ENCODE measurements at regions not wholly inside any gene's neighbourhood (a gene's known extent, or its start where the extent isn't known, plus 50 kb on each side); places are given as distances from the start of the nearest gene placed in this dataset.

GRCh38 chr12:45598336-45598735 lies 131.2 kb upstream of the ARID2 start:
- H2AFZ ChIP-seq (ENCODE audit: low read length), result no peak overlapping the region
- DNase-seq (ENCODE audit: insufficient read length, low spot score, missing footprints), result no peak
- no peaks in the 10 kb centered on the region for H3K79me2 ChIP-seq (ENCODE audit: insufficient read depth, low read length)
- H3K27me3 ChIP-seq (ENCODE audit: insufficient read depth, low read length), result peaks cover 5% of the 10 kb centered on the region
- no peak overlapping the region for H3K27ac ChIP-seq (ENCODE audit: low read depth, low read length)
- no peaks in the 10 kb centered on the region for H3K4me1 ChIP-seq (ENCODE audit: insufficient read depth, low read length)
- H3K9me3 ChIP-seq (ENCODE audit: low read depth, low read length), result no peaks in the 10 kb centered on the region
- H4K20me1 ChIP-seq (ENCODE audit: insufficient read depth, low read length), result no peaks in the 10 kb centered on the region
- no peak overlapping the region for H3K4me3 ChIP-seq (ENCODE audit: insufficient read depth, low read length)
- no peak for TF ChIP-seq CTCF (IDR thresholded peaks at IDR 0.05; ENCODE audit: extremely low read depth, low read depth, low read length)
- H3K4me2 ChIP-seq (ENCODE audit: insufficient read depth, low read length), result no peak overlapping the region
- no peaks in the 10 kb centered on the region for H3K36me3 ChIP-seq (ENCODE audit: insufficient read depth, low read length)

GRCh38 chr12:45598761-45599160 lies 130.7 kb upstream of the ARID2 start:
- no peak for TF ChIP-seq CTCF (IDR thresholded peaks at IDR 0.05; ENCODE audit: extremely low read depth, low read depth, low read length)
- no peak for DNase-seq (ENCODE audit: insufficient read length, low spot score, missing footprints)
- H3K27ac ChIP-seq (ENCODE audit: low read depth, low read length), result no peak overlapping the region

GRCh38 chr12:45599196-45599595 lies 130.3 kb upstream of the ARID2 start:
- Histone ChIP-seq H3K79me2 (ENCODE audit: insufficient read depth, low read length) (no peaks in the 10 kb centered on the region), H3K36me3 (ENCODE audit: insufficient read depth, low read length) (no peaks in the 10 kb centered on the region), H3K4me1 (ENCODE audit: insufficient read depth, low read length) (no peaks in the 10 kb centered on the region), H3K27me3 (ENCODE audit: insufficient read depth, low read length) (peaks cover 5% of the 10 kb centered on the region), H3K9me3 (ENCODE audit: low read depth, low read length) (no peaks in the 10 kb centered on the region), H3K4me2 (ENCODE audit: insufficient read depth, low read length) (no peak overlapping the region), H2AFZ (ENCODE audit: low read length) (no peak overlapping the region), H4K20me1 (ENCODE audit: insufficient read depth, low read length) (no peaks in the 10 kb centered on the region), H3K4me3 (ENCODE audit: insufficient read depth, low read length) (no peak overlapping the region), H3K27ac (ENCODE audit: low read depth, low read length) (no peak overlapping the region)
- no peak for DNase-seq (ENCODE audit: insufficient read length, low spot score, missing footprints)
- no peak for TF ChIP-seq CTCF (IDR thresholded peaks at IDR 0.05; ENCODE audit: extremely low read depth, low read depth, low read length)

More at GRCh38 chr12:45598761-45599160, 130.7 kb upstream of the ARID2 start:
- Histone ChIP-seq H3K4me3 (ENCODE audit: insufficient read depth, low read length) (no peak overlapping the region), H3K36me3 (ENCODE audit: insufficient read depth, low read length) (no peaks in the 10 kb centered on the region), H4K20me1 (ENCODE audit: insufficient read depth, low read length) (no peaks in the 10 kb centered on the region), H3K27me3 (ENCODE audit: insufficient read depth, low read length) (peaks cover 5% of the 10 kb centered on the region), H3K4me1 (ENCODE audit: insufficient read depth, low read length) (no peaks in the 10 kb centered on the region), H3K79me2 (ENCODE audit: insufficient read depth, low read length) (no peaks in the 10 kb centered on the region), H3K4me2 (ENCODE audit: insufficient read depth, low read length) (no peak overlapping the region), H3K9me3 (ENCODE audit: low read depth, low read length) (no peaks in the 10 kb centered on the region), H2AFZ (ENCODE audit: low read length) (no peak overlapping the region)

GRCh38 chr12:45601390-45601789 lies 128.1 kb upstream of the ARID2 start:
- no peak for TF ChIP-seq CTCF (IDR thresholded peaks at IDR 0.05; ENCODE audit: extremely low read depth, low read depth, low read length)
- no peaks in the 10 kb centered on the region for H3K79me2 ChIP-seq (ENCODE audit: insufficient read depth, low read length)
- H3K36me3 ChIP-seq (ENCODE audit: insufficient read depth, low read length), result no peaks in the 10 kb centered on the region
- no peaks in the 10 kb centered on the region for H3K9me3 ChIP-seq (ENCODE audit: low read depth, low read length)
- H2AFZ ChIP-seq (ENCODE audit: low read length), result no peak overlapping the region
- DNase-seq (ENCODE audit: insufficient read length, low spot score, missing footprints), result no peak
- H3K4me3 ChIP-seq (ENCODE audit: insufficient read depth, low read length), result no peak overlapping the region
- no peak overlapping the region for H3K4me2 ChIP-seq (ENCODE audit: insufficient read depth, low read length)
- no peaks in the 10 kb centered on the region for H4K20me1 ChIP-seq (ENCODE audit: insufficient read depth, low read length)
- no peak overlapping the region for H3K27ac ChIP-seq (ENCODE audit: low read depth, low read length)
- H3K4me1 ChIP-seq (ENCODE audit: insufficient read depth, low read length), result no peaks in the 10 kb centered on the region
- H3K27me3 ChIP-seq (ENCODE audit: insufficient read depth, low read length), result peaks cover 5% of the 10 kb centered on the region
